Type B pancreatic cell (in vitro differentiated cells): ENCODE measurements at regions not wholly inside any gene's neighbourhood (a gene's known extent, or its start where the extent isn't known, plus 50 kb on each side); places are given as distances from the start of the nearest gene placed in this dataset.

Experiments used
- DNase-seq: peaks from one replicate; pipeline ENCODE4 v3.0.0; 2021; ENCODE audit warnings: mixed read lengths; ENCODE audit not compliant: unreplicated experiment; ENCODE audit errors: extremely low spot score
- H3K27ac Mint-ChIP-seq: 2 replicates; pipeline ENCODE4 v1.8.0; 2021; ENCODE audit warnings: mild to moderate bottlenecking, mixed read lengths
- H3K27me3 Mint-ChIP-seq: 2 replicates; pipeline ENCODE4 v1.8.0; 2021; ENCODE audit warnings: mixed read lengths
- H3K36me3 Mint-ChIP-seq: 2 replicates; pipeline ENCODE4 v1.8.0; 2021; ENCODE audit warnings: mixed read lengths
- H3K4me1 Mint-ChIP-seq: one replicate; pipeline ENCODE4 v1.8.0; 2021; ENCODE audit warnings: mixed read lengths; ENCODE audit not compliant: unreplicated experiment
- H3K4me3 Mint-ChIP-seq: 2 replicates; pipeline ENCODE4 v1.8.0; 2021; ENCODE audit warnings: mild to moderate bottlenecking, mixed read lengths
- H3K9me3 Mint-ChIP-seq: 2 replicates; pipeline ENCODE4 v1.8.0; 2021; ENCODE audit warnings: mixed read lengths
- TF ChIP-seq, protein P1 (sequence below): fragments of 200-600 bp; sonication (generic); conservative IDR thresholded peaks from 2 replicates; pipeline ENCODE4 v1.5.0; 2021; ENCODE audit warnings: antibody characterized with exemption, mild to moderate bottlenecking

GRCh38 chr6:62626661-62627060 lies 340.6 kb upstream of the KHDRBS2 start:
- no peak for DNase-seq
- Mint-ChIP-seq H3K4me1 (no peaks in the 10 kb centered on the region), H3K27me3 (no peaks in the 10 kb centered on the region), H3K27ac (no peak overlapping the region), H3K4me3 (no peak overlapping the region), H3K9me3 (no peaks in the 10 kb centered on the region), H3K36me3 (no peaks in the 10 kb centered on the region)
- TF ChIP-seq, protein P1, sequence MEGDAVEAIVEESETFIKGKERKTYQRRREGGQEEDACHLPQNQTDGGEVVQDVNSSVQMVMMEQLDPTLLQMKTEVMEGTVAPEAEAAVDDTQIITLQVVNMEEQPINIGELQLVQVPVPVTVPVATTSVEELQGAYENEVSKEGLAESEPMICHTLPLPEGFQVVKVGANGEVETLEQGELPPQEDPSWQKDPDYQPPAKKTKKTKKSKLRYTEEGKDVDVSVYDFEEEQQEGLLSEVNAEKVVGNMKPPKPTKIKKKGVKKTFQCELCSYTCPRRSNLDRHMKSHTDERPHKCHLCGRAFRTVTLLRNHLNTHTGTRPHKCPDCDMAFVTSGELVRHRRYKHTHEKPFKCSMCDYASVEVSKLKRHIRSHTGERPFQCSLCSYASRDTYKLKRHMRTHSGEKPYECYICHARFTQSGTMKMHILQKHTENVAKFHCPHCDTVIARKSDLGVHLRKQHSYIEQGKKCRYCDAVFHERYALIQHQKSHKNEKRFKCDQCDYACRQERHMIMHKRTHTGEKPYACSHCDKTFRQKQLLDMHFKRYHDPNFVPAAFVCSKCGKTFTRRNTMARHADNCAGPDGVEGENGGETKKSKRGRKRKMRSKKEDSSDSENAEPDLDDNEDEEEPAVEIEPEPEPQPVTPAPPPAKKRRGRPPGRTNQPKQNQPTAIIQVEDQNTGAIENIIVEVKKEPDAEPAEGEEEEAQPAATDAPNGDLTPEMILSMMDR = no peak

GRCh38 chr6:62623846-62624532 lies 338.0 kb upstream of the KHDRBS2 start:
- Mint-ChIP-seq H3K36me3 (no peaks in the 10 kb centered on the region), H3K27ac (peak overlapping the region; percentile 41), H3K27me3 (no peaks in the 10 kb centered on the region), H3K9me3 (no peaks in the 10 kb centered on the region), H3K4me3 (peak overlapping the region; percentile 14), H3K4me1 (no peaks in the 10 kb centered on the region)
- TF ChIP-seq, protein P1 = no peak
- no peak for DNase-seq

- H3K27ac Mint-ChIP-seq = no peak overlapping the region
- H3K27me3 Mint-ChIP-seq = no peaks in the 10 kb centered on the region
- no peaks in the 10 kb centered on the region for H3K36me3 Mint-ChIP-seq
- TF ChIP-seq, protein P1 = no peak
- DNase-seq = no peak
- H3K4me1 Mint-ChIP-seq = peaks cover 7% of the 10 kb centered on the region
- H3K9me3 Mint-ChIP-seq = peaks cover 18% of the 10 kb centered on the region
- no peak overlapping the region for H3K4me3 Mint-ChIP-seq
These were observed 329.5 kb upstream of the KHDRBS2 start for GRCh38 chr6:62615366-62616015.

DNA sequence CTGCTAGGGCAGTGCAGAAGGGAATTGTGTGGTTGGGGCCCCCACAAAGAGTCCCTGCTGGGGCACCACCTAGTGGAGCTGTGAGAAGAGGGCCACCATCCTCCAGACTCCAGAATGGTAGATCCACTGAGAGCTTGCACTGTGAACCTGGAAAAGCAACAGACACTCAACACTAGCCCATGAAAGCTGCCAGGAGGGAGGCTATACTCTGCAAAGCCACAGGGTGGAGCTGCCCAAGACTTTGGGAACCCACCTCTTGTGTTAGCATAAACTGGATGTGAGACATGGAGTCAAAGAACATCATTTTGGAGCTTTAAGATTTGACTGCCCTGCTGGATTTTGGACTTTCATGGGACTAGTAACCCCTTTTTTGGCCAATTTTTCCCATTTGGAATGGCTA lies 328.4 kb upstream of the KHDRBS2 start:
- no peaks in the 10 kb centered on the region for H3K36me3 Mint-ChIP-seq
- H3K27me3 Mint-ChIP-seq = no peaks in the 10 kb centered on the region
- DNase-seq = no peak
- TF ChIP-seq, protein P1 = no peak
- no peak overlapping the region for H3K4me3 Mint-ChIP-seq
- peaks cover 18% of the 10 kb centered on the region for H3K9me3 Mint-ChIP-seq
- no peak overlapping the region for H3K27ac Mint-ChIP-seq
- peaks cover 7% of the 10 kb centered on the region for H3K4me1 Mint-ChIP-seq

DNA sequence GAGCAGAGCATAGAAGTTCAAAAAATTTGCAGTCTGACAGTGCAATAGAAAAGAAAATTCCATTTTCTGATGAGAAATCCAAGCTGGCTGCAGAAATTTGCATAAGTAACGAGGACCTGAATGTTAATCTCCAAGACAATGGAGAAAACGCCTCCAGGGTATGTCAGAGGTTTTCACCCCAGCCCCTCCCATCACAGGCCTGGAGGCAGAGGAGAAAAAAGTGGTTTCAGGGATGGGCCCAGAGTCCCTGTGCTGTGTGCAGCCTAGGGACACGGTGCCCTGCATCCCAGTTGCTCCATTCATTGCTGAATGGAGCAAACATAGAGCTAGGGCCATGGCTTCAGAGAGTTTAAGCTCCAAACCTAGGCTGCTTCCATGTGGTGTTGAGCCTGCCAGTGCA lies 327.9 kb upstream of the KHDRBS2 start:
- peaks cover 18% of the 10 kb centered on the region for H3K9me3 Mint-ChIP-seq

More for the DNA sequence above, 327.9 kb upstream of the KHDRBS2 start:
- no peak for DNase-seq
- H3K27me3 Mint-ChIP-seq = no peaks in the 10 kb centered on the region
- peaks cover 7% of the 10 kb centered on the region for H3K4me1 Mint-ChIP-seq
- no peaks in the 10 kb centered on the region for H3K36me3 Mint-ChIP-seq
- H3K4me3 Mint-ChIP-seq = no peak overlapping the region
- TF ChIP-seq, protein P1 = no peak
- H3K27ac Mint-ChIP-seq = no peak overlapping the region
